Neural cell (in vitro differentiated cells): ENCODE measurements at regions not wholly inside any gene's neighbourhood (a gene's known extent, or its start where the extent isn't known, plus 50 kb on each side); places are given as distances from the start of the nearest gene placed in this dataset.

Experiments
- EZH2 ChIP-seq: fragments of 200-600, 300-800 bp; shearing (Covaris generic), sonication (generic); IDR thresholded peaks from 2 replicates; pipeline ENCODE4 v1.6.1; 2014; ENCODE audit warnings: antibody characterized with exemption, low read length, borderline replicate concordance, mild to moderate bottlenecking; ENCODE audit not compliant: insufficient read depth, poor library complexity, severe bottlenecking
- POLR2AphosphoS5 ChIP-seq: IDR thresholded peaks from 2 replicates; pipeline ENCODE4 v1.6.1; 2012
- TAF1 ChIP-seq: IDR thresholded peaks from 2 replicates; pipeline ENCODE4 v1.6.1; 2012; ENCODE audit warnings: low read depth
- TF ChIP-seq, protein P1 (sequence below): fragments of 450-650 bp; IDR thresholded peaks from 2 replicates; pipeline ENCODE4 v1.5.1; 2014; ENCODE audit warnings: antibody characterized with exemption, mild to moderate bottlenecking, moderate library complexity; ENCODE audit not compliant: poor library complexity, severe bottlenecking
- TF ChIP-seq, protein P2 (sequence below): IDR thresholded peaks from 2 replicates; pipeline ENCODE4 v1.6.1; 2012; ENCODE audit warnings: borderline replicate concordance

DNA sequence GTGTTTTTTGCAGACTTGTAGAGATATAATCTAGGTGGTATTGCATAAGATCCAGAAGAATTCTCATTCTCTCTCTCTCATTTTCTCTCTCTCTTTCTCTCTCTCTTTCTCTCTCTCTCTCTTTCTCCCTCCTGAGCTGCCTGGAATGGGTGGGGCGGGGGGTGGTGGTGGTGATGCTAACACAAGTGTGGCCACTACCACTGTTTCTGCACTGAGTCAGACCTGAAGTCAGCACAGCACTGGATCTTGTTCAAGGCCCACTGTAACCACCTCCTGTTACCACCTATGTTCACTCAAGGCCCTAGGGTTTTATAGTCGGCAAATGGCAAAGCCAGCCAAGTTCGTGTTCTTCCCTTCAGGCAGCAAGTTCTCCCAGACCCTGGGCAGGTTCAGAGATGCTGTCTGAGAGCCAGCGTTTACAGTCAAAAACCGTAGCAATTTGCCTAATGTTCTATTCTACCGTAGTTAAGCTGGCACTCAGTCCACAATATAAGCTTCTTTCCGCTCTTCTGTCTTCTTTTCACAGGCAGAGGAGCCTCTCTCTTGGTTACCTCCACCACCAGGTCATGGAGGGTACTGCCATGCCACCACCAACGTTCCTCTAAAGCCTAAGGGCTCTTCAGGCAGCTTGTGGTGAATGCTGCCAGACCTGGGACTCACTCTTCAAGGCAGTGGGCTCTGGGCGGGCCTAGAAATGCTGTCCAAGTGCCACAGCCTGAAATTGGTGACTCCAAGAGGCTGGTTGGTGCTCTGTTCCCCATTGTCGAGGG is 235.7 kb upstream of the PRR16 start:
- TF ChIP-seq, protein P1, sequence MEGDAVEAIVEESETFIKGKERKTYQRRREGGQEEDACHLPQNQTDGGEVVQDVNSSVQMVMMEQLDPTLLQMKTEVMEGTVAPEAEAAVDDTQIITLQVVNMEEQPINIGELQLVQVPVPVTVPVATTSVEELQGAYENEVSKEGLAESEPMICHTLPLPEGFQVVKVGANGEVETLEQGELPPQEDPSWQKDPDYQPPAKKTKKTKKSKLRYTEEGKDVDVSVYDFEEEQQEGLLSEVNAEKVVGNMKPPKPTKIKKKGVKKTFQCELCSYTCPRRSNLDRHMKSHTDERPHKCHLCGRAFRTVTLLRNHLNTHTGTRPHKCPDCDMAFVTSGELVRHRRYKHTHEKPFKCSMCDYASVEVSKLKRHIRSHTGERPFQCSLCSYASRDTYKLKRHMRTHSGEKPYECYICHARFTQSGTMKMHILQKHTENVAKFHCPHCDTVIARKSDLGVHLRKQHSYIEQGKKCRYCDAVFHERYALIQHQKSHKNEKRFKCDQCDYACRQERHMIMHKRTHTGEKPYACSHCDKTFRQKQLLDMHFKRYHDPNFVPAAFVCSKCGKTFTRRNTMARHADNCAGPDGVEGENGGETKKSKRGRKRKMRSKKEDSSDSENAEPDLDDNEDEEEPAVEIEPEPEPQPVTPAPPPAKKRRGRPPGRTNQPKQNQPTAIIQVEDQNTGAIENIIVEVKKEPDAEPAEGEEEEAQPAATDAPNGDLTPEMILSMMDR: no peak
- TF ChIP-seq POLR2AphosphoS5 (no peak), TAF1 (no peak), EZH2 (no peak)
- TF ChIP-seq, protein P2, sequence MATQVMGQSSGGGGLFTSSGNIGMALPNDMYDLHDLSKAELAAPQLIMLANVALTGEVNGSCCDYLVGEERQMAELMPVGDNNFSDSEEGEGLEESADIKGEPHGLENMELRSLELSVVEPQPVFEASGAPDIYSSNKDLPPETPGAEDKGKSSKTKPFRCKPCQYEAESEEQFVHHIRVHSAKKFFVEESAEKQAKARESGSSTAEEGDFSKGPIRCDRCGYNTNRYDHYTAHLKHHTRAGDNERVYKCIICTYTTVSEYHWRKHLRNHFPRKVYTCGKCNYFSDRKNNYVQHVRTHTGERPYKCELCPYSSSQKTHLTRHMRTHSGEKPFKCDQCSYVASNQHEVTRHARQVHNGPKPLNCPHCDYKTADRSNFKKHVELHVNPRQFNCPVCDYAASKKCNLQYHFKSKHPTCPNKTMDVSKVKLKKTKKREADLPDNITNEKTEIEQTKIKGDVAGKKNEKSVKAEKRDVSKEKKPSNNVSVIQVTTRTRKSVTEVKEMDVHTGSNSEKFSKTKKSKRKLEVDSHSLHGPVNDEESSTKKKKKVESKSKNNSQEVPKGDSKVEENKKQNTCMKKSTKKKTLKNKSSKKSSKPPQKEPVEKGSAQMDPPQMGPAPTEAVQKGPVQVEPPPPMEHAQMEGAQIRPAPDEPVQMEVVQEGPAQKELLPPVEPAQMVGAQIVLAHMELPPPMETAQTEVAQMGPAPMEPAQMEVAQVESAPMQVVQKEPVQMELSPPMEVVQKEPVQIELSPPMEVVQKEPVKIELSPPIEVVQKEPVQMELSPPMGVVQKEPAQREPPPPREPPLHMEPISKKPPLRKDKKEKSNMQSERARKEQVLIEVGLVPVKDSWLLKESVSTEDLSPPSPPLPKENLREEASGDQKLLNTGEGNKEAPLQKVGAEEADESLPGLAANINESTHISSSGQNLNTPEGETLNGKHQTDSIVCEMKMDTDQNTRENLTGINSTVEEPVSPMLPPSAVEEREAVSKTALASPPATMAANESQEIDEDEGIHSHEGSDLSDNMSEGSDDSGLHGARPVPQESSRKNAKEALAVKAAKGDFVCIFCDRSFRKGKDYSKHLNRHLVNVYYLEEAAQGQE: no peak
